Astrocyte (in vitro differentiated cells and primary cell): ENCODE measurements at regions not wholly inside any gene's neighbourhood (a gene's known extent, or its start where the extent isn't known, plus 50 kb on each side); places are given as distances from the start of the nearest gene placed in this dataset.

ENCODE experiments used
- CTCF ChIP-seq: IDR thresholded peaks from 2 replicates; pipeline ENCODE4 v1.5.1; 2011; ENCODE audit warnings: low read depth, mild to moderate bottlenecking, inconsistent platforms, low read length, moderate library complexity; ENCODE audit not compliant: insufficient read depth
- EZH2 ChIP-seq: IDR thresholded peaks from 2 replicates; pipeline ENCODE4 v1.6.1; 2012; ENCODE audit warnings: mild to moderate bottlenecking, low read length, inconsistent platforms; ENCODE audit not compliant: insufficient read depth

GRCh38 chr5:121088341-121088740 lies 624.2 kb downstream of the PRR16 start:
- TF ChIP-seq CTCF, result no peak
- TF ChIP-seq EZH2, result no peak
